ENCODE measurements at regions not wholly inside any gene's neighbourhood (a gene's known extent, or its start where the extent isn't known, plus 50 kb on each side); places are given as distances from the start of the nearest gene placed in this dataset.

GRCh38 chr2:194907569-194907968 lies 749.5 kb upstream of the SLC39A10 start:
- TF ChIP-seq, protein P1, sequence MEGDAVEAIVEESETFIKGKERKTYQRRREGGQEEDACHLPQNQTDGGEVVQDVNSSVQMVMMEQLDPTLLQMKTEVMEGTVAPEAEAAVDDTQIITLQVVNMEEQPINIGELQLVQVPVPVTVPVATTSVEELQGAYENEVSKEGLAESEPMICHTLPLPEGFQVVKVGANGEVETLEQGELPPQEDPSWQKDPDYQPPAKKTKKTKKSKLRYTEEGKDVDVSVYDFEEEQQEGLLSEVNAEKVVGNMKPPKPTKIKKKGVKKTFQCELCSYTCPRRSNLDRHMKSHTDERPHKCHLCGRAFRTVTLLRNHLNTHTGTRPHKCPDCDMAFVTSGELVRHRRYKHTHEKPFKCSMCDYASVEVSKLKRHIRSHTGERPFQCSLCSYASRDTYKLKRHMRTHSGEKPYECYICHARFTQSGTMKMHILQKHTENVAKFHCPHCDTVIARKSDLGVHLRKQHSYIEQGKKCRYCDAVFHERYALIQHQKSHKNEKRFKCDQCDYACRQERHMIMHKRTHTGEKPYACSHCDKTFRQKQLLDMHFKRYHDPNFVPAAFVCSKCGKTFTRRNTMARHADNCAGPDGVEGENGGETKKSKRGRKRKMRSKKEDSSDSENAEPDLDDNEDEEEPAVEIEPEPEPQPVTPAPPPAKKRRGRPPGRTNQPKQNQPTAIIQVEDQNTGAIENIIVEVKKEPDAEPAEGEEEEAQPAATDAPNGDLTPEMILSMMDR (IDR thresholded peaks at IDR 0.05; ENCODE audit: low read depth, low read length) = no peak
- no peak for TF ChIP-seq EZH2phosphoT487 (IDR thresholded peaks at IDR 0.05; ENCODE audit: low read depth)
